Upper lobe of right lung (tissue), 1 donor: ENCODE measurements at regions not wholly inside any gene's neighbourhood (a gene's known extent, or its start where the extent isn't known, plus 50 kb on each side); places are given as distances from the start of the nearest gene placed in this dataset.

Source experiments
- ATAC-seq: fragments of 200-7000 bp; cut with Tn5 transposase; one replicate; pipeline ENCODE4 v1.9.1; 2020; ENCODE audit warnings: mild to moderate bottlenecking, moderate library complexity
- DNase-seq: peaks from one replicate; pipeline ENCODE4 v3.0.0-alpha.2; 2020
- H3K27ac ChIP-seq: fragments of 200-600 bp; one replicate; pipeline ENCODE4 v1.8.0; 2022
- H3K27me3 ChIP-seq: fragments of 200-600 bp; one replicate; pipeline ENCODE4 v1.8.0; 2022; ENCODE audit warnings: mild to moderate bottlenecking
- H3K36me3 ChIP-seq: fragments of 200-600 bp; one replicate; pipeline ENCODE4 v1.8.0; 2022
- H3K4me1 ChIP-seq: fragments of 200-600 bp; one replicate; pipeline ENCODE4 v1.8.0; 2022
- H3K4me3 ChIP-seq: fragments of 200-600 bp; one replicate; pipeline ENCODE4 v1.8.0; 2022; ENCODE audit warnings: mild to moderate bottlenecking
- H3K9me3 ChIP-seq: fragments of 200-600 bp; one replicate; pipeline ENCODE4 v1.8.0; 2022
- intact Hi-C: fragments of 100-400 bp; cut with DNase I; formaldehyde crosslinking; loops from one replicate; pipeline ENCODE4 v1.11.0; 2022
- TF ChIP-seq, protein P1 (sequence below): fragments of 200-600 bp; IDR thresholded peaks from one replicate; pipeline ENCODE4 v1.8.0; 2022; ENCODE audit warnings: antibody characterized with exemption
- donor health status: DM: no; HTN: yes; CAD: no; lungs with severe emphysema.

- ATAC-seq, result no peak
- intact Hi-C loops, result no loop called here
- TF ChIP-seq, protein P1, sequence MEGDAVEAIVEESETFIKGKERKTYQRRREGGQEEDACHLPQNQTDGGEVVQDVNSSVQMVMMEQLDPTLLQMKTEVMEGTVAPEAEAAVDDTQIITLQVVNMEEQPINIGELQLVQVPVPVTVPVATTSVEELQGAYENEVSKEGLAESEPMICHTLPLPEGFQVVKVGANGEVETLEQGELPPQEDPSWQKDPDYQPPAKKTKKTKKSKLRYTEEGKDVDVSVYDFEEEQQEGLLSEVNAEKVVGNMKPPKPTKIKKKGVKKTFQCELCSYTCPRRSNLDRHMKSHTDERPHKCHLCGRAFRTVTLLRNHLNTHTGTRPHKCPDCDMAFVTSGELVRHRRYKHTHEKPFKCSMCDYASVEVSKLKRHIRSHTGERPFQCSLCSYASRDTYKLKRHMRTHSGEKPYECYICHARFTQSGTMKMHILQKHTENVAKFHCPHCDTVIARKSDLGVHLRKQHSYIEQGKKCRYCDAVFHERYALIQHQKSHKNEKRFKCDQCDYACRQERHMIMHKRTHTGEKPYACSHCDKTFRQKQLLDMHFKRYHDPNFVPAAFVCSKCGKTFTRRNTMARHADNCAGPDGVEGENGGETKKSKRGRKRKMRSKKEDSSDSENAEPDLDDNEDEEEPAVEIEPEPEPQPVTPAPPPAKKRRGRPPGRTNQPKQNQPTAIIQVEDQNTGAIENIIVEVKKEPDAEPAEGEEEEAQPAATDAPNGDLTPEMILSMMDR, result no peak
These were observed 654.1 kb upstream of the MARCKS start for GRCh38 chr6:113202852-113203714.

DNA sequence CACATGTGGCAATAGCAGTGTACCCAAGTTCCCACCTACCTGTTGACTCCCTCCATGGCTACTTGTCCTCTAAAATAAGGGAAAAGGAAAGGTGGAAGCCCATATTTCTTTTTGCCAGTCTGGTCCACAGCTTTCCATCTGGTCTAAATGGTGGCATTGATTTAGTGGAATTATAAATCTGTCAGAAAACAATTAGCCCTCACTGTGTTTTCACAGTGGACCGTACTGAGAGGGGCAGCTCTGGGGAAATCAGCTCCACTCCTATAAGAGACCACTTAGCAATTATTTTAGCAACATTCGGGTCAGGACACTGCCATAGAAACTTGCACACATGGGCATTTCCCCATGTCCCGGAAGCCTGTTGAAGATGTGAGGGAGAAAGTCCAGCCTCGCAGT is 653.4 kb upstream of the MARCKS start:
- no peak for ATAC-seq
- no peaks in the 10 kb centered on the region for H3K9me3 ChIP-seq
- H3K4me1 ChIP-seq, result no peaks in the 10 kb centered on the region
- H3K27ac ChIP-seq, result no peak overlapping the region
- intact Hi-C loops, result no loop called here
- no peaks in the 10 kb centered on the region for H3K27me3 ChIP-seq
- no peak overlapping the region for H3K4me3 ChIP-seq
- TF ChIP-seq, protein P1, result no peak
- no peak for DNase-seq
- no peaks in the 10 kb centered on the region for H3K36me3 ChIP-seq

More at GRCh38 chr6:113202852-113203714, 654.1 kb upstream of the MARCKS start:
- no peaks in the 10 kb centered on the region for H3K27me3 ChIP-seq
- H3K27ac ChIP-seq, result no peak overlapping the region
- no peaks in the 10 kb centered on the region for H3K4me1 ChIP-seq
- H3K36me3 ChIP-seq, result no peaks in the 10 kb centered on the region
- H3K4me3 ChIP-seq, result no peak overlapping the region
- no peaks in the 10 kb centered on the region for H3K9me3 ChIP-seq
- DNase-seq, result no peak

GRCh38 chr6:113205553-113205952 is 651.6 kb upstream of the MARCKS start:
- TF ChIP-seq, protein P1, result no peak
- H3K36me3 ChIP-seq, result no peaks in the 10 kb centered on the region
- no peaks in the 10 kb centered on the region for H3K4me1 ChIP-seq
- ATAC-seq, result no peak
- no peak overlapping the region for H3K27ac ChIP-seq
- H3K4me3 ChIP-seq, result no peak overlapping the region
- no peaks in the 10 kb centered on the region for H3K9me3 ChIP-seq
- intact Hi-C loops, result no loop called here
- no peaks in the 10 kb centered on the region for H3K27me3 ChIP-seq
- DNase-seq, result no peak

DNA sequence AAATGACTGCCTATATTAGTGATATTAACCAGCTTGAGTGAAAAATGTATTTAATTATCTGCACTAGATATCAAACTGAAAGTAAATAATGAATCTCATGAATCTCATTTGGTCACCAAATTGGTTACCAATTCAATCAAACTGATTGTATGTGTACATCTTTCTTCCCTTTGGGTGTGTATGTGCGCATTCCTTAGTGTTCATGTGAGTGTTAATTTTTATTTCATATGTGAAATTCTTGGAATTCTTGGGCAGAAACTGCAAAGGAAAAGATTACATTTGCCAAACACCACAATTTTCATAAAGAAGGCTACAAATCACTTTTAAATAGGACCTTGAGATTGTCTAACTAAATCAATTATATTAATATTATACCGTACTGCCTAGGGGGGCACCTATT is 648.4 kb upstream of the MARCKS start:
- Histone ChIP-seq H3K27ac (no peak overlapping the region), H3K9me3 (no peaks in the 10 kb centered on the region), H3K36me3 (no peaks in the 10 kb centered on the region), H3K27me3 (no peaks in the 10 kb centered on the region), H3K4me1 (no peaks in the 10 kb centered on the region), H3K4me3 (no peak overlapping the region)
- TF ChIP-seq, protein P1, result no peak
- intact Hi-C loops, result no loop called here
- no peak for ATAC-seq
- DNase-seq, result no peak

DNA sequence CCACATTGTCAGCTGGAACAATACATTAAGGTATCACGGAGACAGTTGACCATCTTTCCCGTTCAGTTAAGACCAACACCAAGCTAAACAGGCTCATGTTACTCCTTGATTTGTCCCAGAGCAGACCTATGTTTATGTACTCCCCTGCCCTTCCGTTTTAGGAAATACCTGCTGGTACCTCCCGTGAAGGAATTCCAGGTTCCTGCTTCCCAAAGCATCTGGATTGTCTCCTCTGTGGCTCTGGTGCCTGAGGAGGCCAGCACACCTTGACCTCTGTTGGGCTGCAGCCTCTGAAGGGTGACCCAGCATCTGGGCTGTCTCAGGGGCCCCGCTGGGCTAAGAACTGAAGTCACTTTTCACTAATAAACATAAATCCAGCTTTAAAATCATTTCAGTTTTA is 647.8 kb upstream of the MARCKS start:
- H3K27ac ChIP-seq, result no peak overlapping the region
- DNase-seq, result no peak
- no peaks in the 10 kb centered on the region for H3K36me3 ChIP-seq
- intact Hi-C loops, result no loop called here
- no peak overlapping the region for H3K4me3 ChIP-seq
- no peaks in the 10 kb centered on the region for H3K4me1 ChIP-seq
- no peak for ATAC-seq
- H3K27me3 ChIP-seq, result no peaks in the 10 kb centered on the region
- TF ChIP-seq, protein P1, result no peak
- H3K9me3 ChIP-seq, result no peaks in the 10 kb centered on the region
